HCT116 (cell line): ENCODE measurements at regions not wholly inside any gene's neighbourhood (a gene's known extent, or its start where the extent isn't known, plus 50 kb on each side); places are given as distances from the start of the nearest gene placed in this dataset.

Experiments
- ATF3 ChIP-seq: IDR thresholded peaks from 2 replicates; pipeline ENCODE4 v1.6.1; 2012
- CBX3 ChIP-seq: IDR thresholded peaks from 2 replicates; pipeline ENCODE4 v1.6.1; 2012; ENCODE audit warnings: low read depth
- CEBPB ChIP-seq: IDR thresholded peaks from 2 replicates; pipeline ENCODE4 v1.6.1; 2012; ENCODE audit warnings: low read depth
- EGR1 ChIP-seq: IDR thresholded peaks from 2 replicates; pipeline ENCODE4 v1.6.1; 2012; ENCODE audit warnings: low read depth
- EZH2 ChIP-seq: fragments of 200-600 bp; sonication (generic); IDR thresholded peaks from 2 replicates; pipeline ENCODE4 v1.6.1; 2017; ENCODE audit warnings: antibody characterized with exemption, mixed run types
- FOSL1 ChIP-seq: IDR thresholded peaks from 2 replicates; pipeline ENCODE4 v1.6.1; 2012; ENCODE audit warnings: low read depth
- POLR2A ChIP-seq: IDR thresholded peaks from 2 replicates; pipeline ENCODE4 v1.7.0; 2011; ENCODE audit warnings: borderline replicate concordance; ENCODE audit not compliant: insufficient read depth, insufficient read length; ENCODE audit errors: extremely low read depth
- POLR2AphosphoS5 ChIP-seq: IDR thresholded peaks from 2 replicates; pipeline ENCODE4 v1.6.1; 2011; ENCODE audit warnings: mild to moderate bottlenecking, low read depth, low read length, moderate library complexity
- RAD21 ChIP-seq: IDR thresholded peaks from 2 replicates; pipeline ENCODE4 v1.6.1; 2012; ENCODE audit warnings: low read depth, mild to moderate bottlenecking
- REST ChIP-seq: IDR thresholded peaks from 2 replicates; pipeline ENCODE4 v1.6.1; 2012; ENCODE audit warnings: low read depth
- YY1 ChIP-seq: IDR thresholded peaks from 2 replicates; pipeline ENCODE4 v1.6.1; 2011; ENCODE audit warnings: low read length, low read depth, moderate library complexity, mild to moderate bottlenecking; ENCODE audit not compliant: insufficient replicate concordance; ENCODE audit errors: extremely low read depth
- ZNF274 ChIP-seq: fragments of 200-500 bp; sonication (Bioruptor generic); IDR thresholded peaks from 2 replicates; pipeline ENCODE4 v1.6.1; 2014; ENCODE audit warnings: mild to moderate bottlenecking, low read depth, low read length, inconsistent platforms
- TF ChIP-seq, protein P1 (sequence below): IDR thresholded peaks from 2 replicates; pipeline ENCODE4 v1.6.1; 2011; ENCODE audit warnings: mild to moderate bottlenecking, low read length, moderate library complexity; ENCODE audit not compliant: insufficient replicate concordance; ENCODE audit errors: extremely low read depth
- TF ChIP-seq, protein P2 (sequence below), 3 experiments: fragments of 200-600 bp in 1 of 3; sonication (generic) in 1 of 3; IDR thresholded peaks in 2 of 3; conservative IDR thresholded peaks in 1 of 3; 2 replicates each; pipeline ENCODE4 v1.5.1; 2012 to 2017; ENCODE audit warnings: low read depth in 2 of 3, low read length in 2 of 3, antibody characterized with exemption in 1 of 3, borderline replicate concordance in 1 of 3, control low read depth in 1 of 3, mild to moderate bottlenecking in 1 of 3, mixed read lengths in 1 of 3, mixed run types in 1 of 3, moderate library complexity in 1 of 3; ENCODE audit not compliant: insufficient read depth in 1 of 3

DNA sequence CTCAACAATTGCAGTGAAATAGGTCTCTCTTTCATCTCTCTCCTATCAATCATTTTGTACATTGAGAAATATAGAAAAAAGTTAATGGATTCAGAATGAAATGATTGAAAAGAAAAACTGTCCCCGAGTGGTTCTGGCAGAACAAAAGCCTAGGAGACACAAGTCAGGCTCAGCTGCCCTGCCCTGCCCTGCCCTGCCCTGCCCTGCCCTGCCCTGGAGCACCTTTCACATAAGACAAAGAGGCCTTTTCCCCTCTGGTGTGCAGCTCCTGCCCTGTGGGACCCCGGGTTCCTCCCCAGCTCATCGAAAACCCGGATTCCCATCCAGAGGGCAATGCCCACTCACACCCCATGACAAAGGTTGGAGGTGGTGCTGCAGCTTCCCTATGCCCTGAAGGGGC, 94.7 kb downstream of the TEX26 start:
- TF ChIP-seq, protein P1, sequence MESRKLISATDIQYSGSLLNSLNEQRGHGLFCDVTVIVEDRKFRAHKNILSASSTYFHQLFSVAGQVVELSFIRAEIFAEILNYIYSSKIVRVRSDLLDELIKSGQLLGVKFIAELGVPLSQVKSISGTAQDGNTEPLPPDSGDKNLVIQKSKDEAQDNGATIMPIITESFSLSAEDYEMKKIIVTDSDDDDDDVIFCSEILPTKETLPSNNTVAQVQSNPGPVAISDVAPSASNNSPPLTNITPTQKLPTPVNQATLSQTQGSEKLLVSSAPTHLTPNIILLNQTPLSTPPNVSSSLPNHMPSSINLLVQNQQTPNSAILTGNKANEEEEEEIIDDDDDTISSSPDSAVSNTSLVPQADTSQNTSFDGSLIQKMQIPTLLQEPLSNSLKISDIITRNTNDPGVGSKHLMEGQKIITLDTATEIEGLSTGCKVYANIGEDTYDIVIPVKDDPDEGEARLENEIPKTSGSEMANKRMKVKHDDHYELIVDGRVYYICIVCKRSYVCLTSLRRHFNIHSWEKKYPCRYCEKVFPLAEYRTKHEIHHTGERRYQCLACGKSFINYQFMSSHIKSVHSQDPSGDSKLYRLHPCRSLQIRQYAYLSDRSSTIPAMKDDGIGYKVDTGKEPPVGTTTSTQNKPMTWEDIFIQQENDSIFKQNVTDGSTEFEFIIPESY = no peak
- TF ChIP-seq EZH2 (no peak), FOSL1 (no peak), POLR2AphosphoS5 (no peak), ATF3 (no peak), EGR1 (no peak), REST (no peak), CBX3 (no peak), CEBPB (no peak), RAD21 (no peak), POLR2A (no peak), YY1 (no peak), ZNF274 (no peak)
- TF ChIP-seq, protein P2, sequence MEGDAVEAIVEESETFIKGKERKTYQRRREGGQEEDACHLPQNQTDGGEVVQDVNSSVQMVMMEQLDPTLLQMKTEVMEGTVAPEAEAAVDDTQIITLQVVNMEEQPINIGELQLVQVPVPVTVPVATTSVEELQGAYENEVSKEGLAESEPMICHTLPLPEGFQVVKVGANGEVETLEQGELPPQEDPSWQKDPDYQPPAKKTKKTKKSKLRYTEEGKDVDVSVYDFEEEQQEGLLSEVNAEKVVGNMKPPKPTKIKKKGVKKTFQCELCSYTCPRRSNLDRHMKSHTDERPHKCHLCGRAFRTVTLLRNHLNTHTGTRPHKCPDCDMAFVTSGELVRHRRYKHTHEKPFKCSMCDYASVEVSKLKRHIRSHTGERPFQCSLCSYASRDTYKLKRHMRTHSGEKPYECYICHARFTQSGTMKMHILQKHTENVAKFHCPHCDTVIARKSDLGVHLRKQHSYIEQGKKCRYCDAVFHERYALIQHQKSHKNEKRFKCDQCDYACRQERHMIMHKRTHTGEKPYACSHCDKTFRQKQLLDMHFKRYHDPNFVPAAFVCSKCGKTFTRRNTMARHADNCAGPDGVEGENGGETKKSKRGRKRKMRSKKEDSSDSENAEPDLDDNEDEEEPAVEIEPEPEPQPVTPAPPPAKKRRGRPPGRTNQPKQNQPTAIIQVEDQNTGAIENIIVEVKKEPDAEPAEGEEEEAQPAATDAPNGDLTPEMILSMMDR (IDR thresholded peaks at IDR 0.05 in 2 of 3, conservative IDR thresholded peaks at IDR 0.05 in 1 of 3; ENCODE audit: borderline replicate concordance in 1 of 3, insufficient read depth in 1 of 3, low read depth in 2 of 3, low read length in 2 of 3) = no peak
